ENCODE measurements at regions not wholly inside any gene's neighbourhood (a gene's known extent, or its start where the extent isn't known, plus 50 kb on each side); places are given as distances from the start of the nearest gene placed in this dataset.

- in situ Hi-C loops (cut with MboI) (no loop called here), intact Hi-C loops (cut with micrococcal nuclease) (no loop called here)
- no peaks in the 10 kb centered on the region for H3K36me3 ChIP-seq (ENCODE audit: control insufficient read depth, insufficient read depth, low read length)
- ChIA-PET CTCF (ENCODE audit: low intra/inter-chr PET ratio) (no interaction called here), POLR2A (no interaction called here)
- no peak for TF ChIP-seq ZNF280B (CRISPR knock-in tag; IDR thresholded peaks at IDR 0.05)
- no peaks in the 10 kb centered on the region for H4K20me1 ChIP-seq (replicated peaks; ENCODE audit: control insufficient read depth, insufficient read depth, low read length)
- H3K9me1 ChIP-seq (ENCODE audit: control insufficient read depth, insufficient read depth, low read length) = no peaks in the 10 kb centered on the region
- WGBS (ENCODE audit: insufficient coverage, low coverage, missing lambda C conversion rate) = 0% methylated on average over 2 of the region's 2 CpGs
- H3K9me3 ChIP-seq (replicated peaks; ENCODE audit: control insufficient read depth, insufficient read depth, low read depth, low read length) = no peaks in the 10 kb centered on the region
- DNase-seq (ENCODE audit: extremely low read depth in 1 of 4, low spot score in 3 of 4) = no peak
- no peaks in the 10 kb centered on the region for H3K79me2 ChIP-seq (ENCODE audit: control insufficient read depth, insufficient read depth, low read length)
- FAIRE-seq = no peak
- no peak overlapping the region for H3K27ac ChIP-seq (ENCODE audit: extremely low read depth, low read depth, low read length)
- H3K27me3 ChIP-seq (ENCODE audit: control insufficient read depth in 2 of 2, insufficient read depth in 2 of 2, low read length in 2 of 2) = no peaks in the 10 kb centered on the region
- no peak overlapping the region for H3K4me2 ChIP-seq (ENCODE audit: insufficient read depth, low read length)
- no peak overlapping the region for H3K9ac ChIP-seq (ENCODE audit: insufficient read depth in 1 of 2, low read depth in 2 of 2, low read length in 2 of 2)
- H2AFZ ChIP-seq (ENCODE audit: low read depth, low read length) = no peak overlapping the region
- no peak for ATAC-seq
- H3K4me1 ChIP-seq (replicated peaks in 1 of 2; ENCODE audit: control insufficient read depth in 2 of 2, insufficient read depth in 2 of 2, low read length in 2 of 2) = no peaks in the 10 kb centered on the region
- no TSS peak for BruUV-seq (replicated peaks)
- H3K4me3 ChIP-seq = no peak overlapping the region
These were observed 189.7 kb upstream of the IL12A start for GRCh38 chr3:159798951-159799350.

- Histone ChIP-seq H3K4me2 (ENCODE audit: insufficient read depth, low read length) (no peak overlapping the region), H3K9me1 (ENCODE audit: control insufficient read depth, insufficient read depth, low read length) (no peaks in the 10 kb centered on the region), H4K20me1 (replicated peaks; ENCODE audit: control insufficient read depth, insufficient read depth, low read length) (no peaks in the 10 kb centered on the region), H3K9ac (ENCODE audit: insufficient read depth in 1 of 2, low read depth in 2 of 2, low read length in 2 of 2) (no peak overlapping the region), H3K27me3 (ENCODE audit: control insufficient read depth in 2 of 2, insufficient read depth in 2 of 2, low read length in 2 of 2) (no peaks in the 10 kb centered on the region), H3K79me2 (ENCODE audit: control insufficient read depth, insufficient read depth, low read length) (no peaks in the 10 kb centered on the region), H3K27ac (ENCODE audit: extremely low read depth, low read depth, low read length) (no peak overlapping the region), H3K4me3 (no peak overlapping the region), H2AFZ (ENCODE audit: low read depth, low read length) (no peak overlapping the region), H3K9me3 (replicated peaks; ENCODE audit: control insufficient read depth, insufficient read depth, low read depth, low read length) (no peaks in the 10 kb centered on the region), H3K4me1 (replicated peaks in 1 of 2; ENCODE audit: control insufficient read depth in 2 of 2, insufficient read depth in 2 of 2, low read length in 2 of 2) (no peaks in the 10 kb centered on the region), H3K36me3 (ENCODE audit: control insufficient read depth, insufficient read depth, low read length) (no peaks in the 10 kb centered on the region)
- POLR2A ChIA-PET = no interaction called here
- in situ Hi-C loops (cut with MboI) = loop anchor here (25.0 kb wide), 1 partner anchor 963 kb away; no protein-coding TSS in a partner anchor
- FAIRE-seq (no peak), DNase-seq (ENCODE audit: extremely low read depth in 1 of 4, low spot score in 3 of 4) (no peak), ATAC-seq (no peak)
- 0% methylated on average over 6 of the region's 6 CpGs for WGBS (ENCODE audit: insufficient coverage, low coverage, missing lambda C conversion rate)
- intact Hi-C loops (cut with micrococcal nuclease) = no loop called here
- BruUV-seq (replicated peaks) = no TSS peak
- CTCF ChIA-PET (ENCODE audit: low intra/inter-chr PET ratio) = no interaction called here
- TF ChIP-seq ERF (CRISPR knock-in tag; IDR thresholded peaks at IDR 0.05) (no peak), KAT8 (IDR thresholded peaks at IDR 0.05; ENCODE audit: low read depth) (no peak), HNRNPH1 (optimal IDR thresholded peaks at IDR 0.05; ENCODE audit: low read depth, low read length) (no peak), CTCFL (IDR thresholded peaks at IDR 0.05; ENCODE audit: borderline replicate concordance, insufficient read depth, low read depth, low read length, poor library complexity, severe bottlenecking) (no peak), COPS2 (conservative IDR thresholded peaks at IDR 0.05) (no peak), FOS (IDR thresholded peaks at IDR 0.05; ENCODE audit: extremely low read depth, insufficient read length) (no peak), CHD1 (IDR thresholded peaks at IDR 0.05; ENCODE audit: low read length) (no peak), LEF1 (IDR thresholded peaks at IDR 0.05) (no peak), ZNF324 (CRISPR knock-in tag; IDR thresholded peaks at IDR 0.05) (no peak)
- TF ChIP-seq, protein P1, sequence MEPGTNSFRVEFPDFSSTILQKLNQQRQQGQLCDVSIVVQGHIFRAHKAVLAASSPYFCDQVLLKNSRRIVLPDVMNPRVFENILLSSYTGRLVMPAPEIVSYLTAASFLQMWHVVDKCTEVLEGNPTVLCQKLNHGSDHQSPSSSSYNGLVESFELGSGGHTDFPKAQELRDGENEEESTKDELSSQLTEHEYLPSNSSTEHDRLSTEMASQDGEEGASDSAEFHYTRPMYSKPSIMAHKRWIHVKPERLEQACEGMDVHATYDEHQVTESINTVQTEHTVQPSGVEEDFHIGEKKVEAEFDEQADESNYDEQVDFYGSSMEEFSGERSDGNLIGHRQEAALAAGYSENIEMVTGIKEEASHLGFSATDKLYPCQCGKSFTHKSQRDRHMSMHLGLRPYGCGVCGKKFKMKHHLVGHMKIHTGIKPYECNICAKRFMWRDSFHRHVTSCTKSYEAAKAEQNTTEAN (CRISPR knock-in tag; IDR thresholded peaks at IDR 0.05) = no peak
These were observed 188.0 kb upstream of the IL12A start for GRCh38 chr3:159800434-159801155.
